ENCODE measurements at regions not wholly inside any gene's neighbourhood (a gene's known extent, or its start where the extent isn't known, plus 50 kb on each side); places are given as distances from the start of the nearest gene placed in this dataset.

- TF ChIP-seq CTCF (IDR thresholded peaks at IDR 0.05) (no peak), POLR2A (IDR thresholded peaks at IDR 0.05) (no peak)
Observed at GRCh38 chr4:148874331-148874730, 432.1 kb upstream of the NR3C2 start.
